HepG2 (cell line): ENCODE measurements at regions not wholly inside any gene's neighbourhood (a gene's known extent, or its start where the extent isn't known, plus 50 kb on each side); places are given as distances from the start of the nearest gene placed in this dataset.

ENCODE experiments used
- MIER2 ChIP-seq: IDR thresholded peaks from 2 replicates; pipeline ENCODE4 v1.6.1; 2016; ENCODE audit warnings: missing biosample characterization, missing genetic modification reagents
- NFAT5 ChIP-seq: sonication (generic); formaldehyde crosslinking; IDR thresholded peaks from 2 replicates; pipeline ENCODE4 v1.4.0; 2020; ENCODE audit warnings: missing genetic modification reagents
- PPARG ChIP-seq: conservative IDR thresholded peaks from 2 replicates; pipeline ENCODE4 v1.6.1; 2016; ENCODE audit warnings: missing biosample characterization, missing genetic modification reagents
- REST ChIP-seq, 2 experiments: IDR thresholded peaks; 2 replicates each; pipeline ENCODE4 v1.6.1; 2011 to 2012; ENCODE audit warnings: low read length in 2 of 2, borderline replicate concordance in 1 of 2, low read depth in 1 of 2, mild to moderate bottlenecking in 1 of 2, moderate library complexity in 1 of 2
- SNAPC4 ChIP-seq: sonication (generic); formaldehyde crosslinking; IDR thresholded peaks from 2 replicates; pipeline ENCODE4 v1.4.0; 2020; ENCODE audit warnings: mild to moderate bottlenecking, missing genetic modification reagents
- ZMAT3 ChIP-seq: sonication (generic); formaldehyde crosslinking; conservative IDR thresholded peaks from 2 replicates; pipeline ENCODE4 v1.7.0; 2021; ENCODE audit warnings: missing genetic modification reagents
- ZNF207 ChIP-seq: fragments of 450-650 bp; IDR thresholded peaks from 2 replicates; pipeline ENCODE4 v1.6.1; 2016; ENCODE audit warnings: antibody characterized with exemption, borderline replicate concordance
- ZNF333 ChIP-seq: sonication (generic); formaldehyde crosslinking; IDR thresholded peaks from 2 replicates; pipeline ENCODE4 v1.4.0; 2020; ENCODE audit warnings: mild to moderate bottlenecking, missing genetic modification reagents, borderline replicate concordance
- ZNF737 ChIP-seq: sonication (generic); formaldehyde crosslinking; IDR thresholded peaks from 2 replicates; pipeline ENCODE4 v1.5.0; 2020; ENCODE audit warnings: missing genetic modification reagents, mild to moderate bottlenecking, borderline replicate concordance

- TF ChIP-seq REST (IDR thresholded peaks at IDR 0.05; ENCODE audit: borderline replicate concordance in 1 of 2, low read depth in 1 of 2, low read length in 2 of 2): no peak
- no peak for TF ChIP-seq ZNF207
- no peak for TF ChIP-seq PPARG (CRISPR knock-in tag)
- TF ChIP-seq ZNF737 (CRISPR knock-in tag): no peak
- TF ChIP-seq ZNF333: no peak
- TF ChIP-seq ZMAT3 (CRISPR knock-in tag): no peak
- no peak for TF ChIP-seq NFAT5
- no peak for TF ChIP-seq SNAPC4 (CRISPR knock-in tag)
- no peak for TF ChIP-seq MIER2 (CRISPR knock-in tag)
Observed at GRCh38 chr7:7044806-7045205, 137.5 kb upstream of the C1GALT1 start (continued).
